ENCODE measurements at regions not wholly inside any gene's neighbourhood (a gene's known extent, or its start where the extent isn't known, plus 50 kb on each side); places are given as distances from the start of the nearest gene placed in this dataset.

DNA sequence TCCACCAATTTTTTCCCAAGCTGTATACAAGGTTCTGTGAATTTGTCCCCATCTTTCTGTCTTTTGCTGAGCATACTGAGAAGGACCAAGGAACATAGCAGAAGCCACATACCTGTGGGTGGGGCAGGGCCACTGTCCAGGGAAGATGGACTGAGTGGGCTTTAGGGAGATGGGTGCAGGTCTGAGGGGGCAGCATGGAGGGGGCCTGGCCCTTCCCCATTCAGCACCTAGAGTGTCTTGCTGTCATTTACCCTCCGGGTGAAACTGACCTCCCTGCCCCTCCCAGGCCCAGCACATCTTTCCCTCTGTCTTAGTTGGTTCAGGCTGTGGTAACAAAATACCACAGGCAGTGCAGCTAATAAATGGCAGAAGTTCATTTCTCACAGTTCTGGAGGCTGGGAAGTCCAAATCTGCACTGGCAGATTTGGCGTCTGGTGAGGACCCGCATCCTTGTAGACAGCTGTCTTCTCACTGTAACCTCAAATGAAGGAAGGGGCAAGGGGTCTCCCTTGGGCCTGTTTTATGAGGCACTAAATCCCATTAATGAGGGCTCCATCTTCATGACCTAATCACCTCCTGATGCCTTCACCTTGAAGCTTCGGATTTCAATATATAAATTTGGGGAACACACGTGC is 180.0 kb upstream of the SMAD3 start (continued):
- TF ChIP-seq, protein P1, sequence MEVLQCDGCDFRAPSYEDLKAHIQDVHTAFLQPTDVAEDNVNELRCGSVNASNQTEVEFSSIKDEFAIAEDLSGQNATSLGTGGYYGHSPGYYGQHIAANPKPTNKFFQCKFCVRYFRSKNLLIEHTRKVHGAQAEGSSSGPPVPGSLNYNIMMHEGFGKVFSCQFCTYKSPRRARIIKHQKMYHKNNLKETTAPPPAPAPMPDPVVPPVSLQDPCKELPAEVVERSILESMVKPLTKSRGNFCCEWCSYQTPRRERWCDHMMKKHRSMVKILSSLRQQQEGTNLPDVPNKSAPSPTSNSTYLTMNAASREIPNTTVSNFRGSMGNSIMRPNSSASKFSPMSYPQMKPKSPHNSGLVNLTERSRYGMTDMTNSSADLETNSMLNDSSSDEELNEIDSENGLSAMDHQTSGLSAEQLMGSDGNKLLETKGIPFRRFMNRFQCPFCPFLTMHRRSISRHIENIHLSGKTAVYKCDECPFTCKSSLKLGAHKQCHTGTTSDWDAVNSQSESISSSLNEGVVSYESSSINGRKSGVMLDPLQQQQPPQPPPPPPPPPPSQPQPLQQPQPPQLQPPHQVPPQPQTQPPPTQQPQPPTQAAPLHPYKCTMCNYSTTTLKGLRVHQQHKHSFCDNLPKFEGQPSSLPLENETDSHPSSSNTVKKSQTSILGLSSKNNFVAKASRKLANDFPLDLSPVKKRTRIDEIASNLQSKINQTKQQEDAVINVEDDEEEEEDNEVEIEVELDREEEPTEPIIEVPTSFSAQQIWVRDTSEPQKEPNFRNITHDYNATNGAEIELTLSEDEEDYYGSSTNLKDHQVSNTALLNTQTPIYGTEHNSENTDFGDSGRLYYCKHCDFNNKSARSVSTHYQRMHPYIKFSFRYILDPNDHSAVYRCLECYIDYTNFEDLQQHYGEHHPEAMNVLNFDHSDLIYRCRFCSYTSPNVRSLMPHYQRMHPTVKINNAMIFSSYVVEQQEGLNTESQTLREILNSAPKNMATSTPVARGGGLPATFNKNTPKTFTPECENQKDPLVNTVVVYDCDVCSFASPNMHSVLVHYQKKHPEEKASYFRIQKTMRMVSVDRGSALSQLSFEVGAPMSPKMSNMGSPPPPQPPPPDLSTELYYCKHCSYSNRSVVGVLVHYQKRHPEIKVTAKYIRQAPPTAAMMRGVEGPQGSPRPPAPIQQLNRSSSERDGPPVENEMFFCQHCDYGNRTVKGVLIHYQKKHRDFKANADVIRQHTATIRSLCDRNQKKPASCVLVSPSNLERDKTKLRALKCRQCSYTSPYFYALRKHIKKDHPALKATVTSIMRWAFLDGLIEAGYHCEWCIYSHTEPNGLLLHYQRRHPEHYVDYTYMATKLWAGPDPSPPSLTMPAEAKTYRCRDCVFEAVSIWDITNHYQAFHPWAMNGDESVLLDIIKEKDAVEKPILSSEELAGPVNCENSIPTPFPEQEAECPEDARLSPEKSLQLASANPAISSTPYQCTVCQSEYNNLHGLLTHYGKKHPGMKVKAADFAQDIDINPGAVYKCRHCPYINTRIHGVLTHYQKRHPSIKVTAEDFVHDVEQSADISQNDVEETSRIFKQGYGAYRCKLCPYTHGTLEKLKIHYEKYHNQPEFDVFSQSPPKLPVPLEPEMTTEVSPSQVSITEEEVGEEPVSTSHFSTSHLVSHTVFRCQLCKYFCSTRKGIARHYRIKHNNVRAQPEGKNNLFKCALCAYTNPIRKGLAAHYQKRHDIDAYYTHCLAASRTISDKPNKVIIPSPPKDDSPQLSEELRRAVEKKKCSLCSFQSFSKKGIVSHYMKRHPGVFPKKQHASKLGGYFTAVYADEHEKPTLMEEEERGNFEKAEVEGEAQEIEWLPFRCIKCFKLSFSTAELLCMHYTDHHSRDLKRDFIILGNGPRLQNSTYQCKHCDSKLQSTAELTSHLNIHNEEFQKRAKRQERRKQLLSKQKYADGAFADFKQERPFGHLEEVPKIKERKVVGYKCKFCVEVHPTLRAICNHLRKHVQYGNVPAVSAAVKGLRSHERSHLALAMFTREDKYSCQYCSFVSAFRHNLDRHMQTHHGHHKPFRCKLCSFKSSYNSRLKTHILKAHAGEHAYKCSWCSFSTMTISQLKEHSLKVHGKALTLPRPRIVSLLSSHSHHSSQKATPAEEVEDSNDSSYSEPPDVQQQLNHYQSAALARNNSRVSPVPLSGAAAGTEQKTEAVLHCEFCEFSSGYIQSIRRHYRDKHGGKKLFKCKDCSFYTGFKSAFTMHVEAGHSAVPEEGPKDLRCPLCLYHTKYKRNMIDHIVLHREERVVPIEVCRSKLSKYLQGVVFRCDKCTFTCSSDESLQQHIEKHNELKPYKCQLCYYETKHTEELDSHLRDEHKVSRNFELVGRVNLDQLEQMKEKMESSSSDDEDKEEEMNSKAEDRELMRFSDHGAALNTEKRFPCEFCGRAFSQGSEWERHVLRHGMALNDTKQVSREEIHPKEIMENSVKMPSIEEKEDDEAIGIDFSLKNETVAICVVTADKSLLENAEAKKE (CRISPR knock-in tag; IDR thresholded peaks at IDR 0.05): no peak
- TF ChIP-seq EZH2phosphoT487 (IDR thresholded peaks at IDR 0.05; ENCODE audit: unreplicated experiment): no peak
- no peak for TF ChIP-seq JUNB (IDR thresholded peaks at IDR 0.05; ENCODE audit: unreplicated experiment)
- TF ChIP-seq ZNF331 (CRISPR knock-in tag; IDR thresholded peaks at IDR 0.05; ENCODE audit: low read depth): no peak
- TF ChIP-seq, protein P2, sequence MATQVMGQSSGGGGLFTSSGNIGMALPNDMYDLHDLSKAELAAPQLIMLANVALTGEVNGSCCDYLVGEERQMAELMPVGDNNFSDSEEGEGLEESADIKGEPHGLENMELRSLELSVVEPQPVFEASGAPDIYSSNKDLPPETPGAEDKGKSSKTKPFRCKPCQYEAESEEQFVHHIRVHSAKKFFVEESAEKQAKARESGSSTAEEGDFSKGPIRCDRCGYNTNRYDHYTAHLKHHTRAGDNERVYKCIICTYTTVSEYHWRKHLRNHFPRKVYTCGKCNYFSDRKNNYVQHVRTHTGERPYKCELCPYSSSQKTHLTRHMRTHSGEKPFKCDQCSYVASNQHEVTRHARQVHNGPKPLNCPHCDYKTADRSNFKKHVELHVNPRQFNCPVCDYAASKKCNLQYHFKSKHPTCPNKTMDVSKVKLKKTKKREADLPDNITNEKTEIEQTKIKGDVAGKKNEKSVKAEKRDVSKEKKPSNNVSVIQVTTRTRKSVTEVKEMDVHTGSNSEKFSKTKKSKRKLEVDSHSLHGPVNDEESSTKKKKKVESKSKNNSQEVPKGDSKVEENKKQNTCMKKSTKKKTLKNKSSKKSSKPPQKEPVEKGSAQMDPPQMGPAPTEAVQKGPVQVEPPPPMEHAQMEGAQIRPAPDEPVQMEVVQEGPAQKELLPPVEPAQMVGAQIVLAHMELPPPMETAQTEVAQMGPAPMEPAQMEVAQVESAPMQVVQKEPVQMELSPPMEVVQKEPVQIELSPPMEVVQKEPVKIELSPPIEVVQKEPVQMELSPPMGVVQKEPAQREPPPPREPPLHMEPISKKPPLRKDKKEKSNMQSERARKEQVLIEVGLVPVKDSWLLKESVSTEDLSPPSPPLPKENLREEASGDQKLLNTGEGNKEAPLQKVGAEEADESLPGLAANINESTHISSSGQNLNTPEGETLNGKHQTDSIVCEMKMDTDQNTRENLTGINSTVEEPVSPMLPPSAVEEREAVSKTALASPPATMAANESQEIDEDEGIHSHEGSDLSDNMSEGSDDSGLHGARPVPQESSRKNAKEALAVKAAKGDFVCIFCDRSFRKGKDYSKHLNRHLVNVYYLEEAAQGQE (IDR thresholded peaks at IDR 0.05; ENCODE audit: unreplicated experiment): no peak
- TF ChIP-seq EZH2 (IDR thresholded peaks at IDR 0.05; ENCODE audit: low read depth, unreplicated experiment): no peak

Data from GM23338 (cell line).